GM21390 (cell line): ENCODE measurements at regions not wholly inside any gene's neighbourhood (a gene's known extent, or its start where the extent isn't known, plus 50 kb on each side); places are given as distances from the start of the nearest gene placed in this dataset.
A peak's percentile ranks its signal among the peaks of the same experiment; 100 is the strongest.
"Not testable (repeated sequence)": the region's sequence is repeated elsewhere in the genome, so short reads cannot be mapped to it uniquely, and the experiment has no call there.

Experiments
- ATAC-seq: cut with Tn5 transposase; IDR thresholded peaks from one replicate; pipeline ENCODE4 v1.9.1; 2021; ENCODE audit not compliant: unreplicated experiment

- ATAC-seq = no peak
Measured at GRCh38 chr1:229710746-229711145, 84.7 kb downstream of the URB2 start.

GRCh38 chr1:229714306-229714705 is 88.3 kb downstream of the URB2 start:
- ATAC-seq = no peak

GRCh38 chr1:229714964-229715603 is 89.0 kb downstream of the URB2 start:
- ATAC-seq = peak; percentile 69

GRCh38 chr1:229716069-229716468 is 90.0 kb downstream of the URB2 start:
- no peak for ATAC-seq

- no peak for ATAC-seq
Measured at GRCh38 chr1:229716704-229717103, 90.7 kb downstream of the URB2 start.

- no peak for ATAC-seq
Measured at GRCh38 chr1:229717786-229718576, 91.9 kb downstream of the URB2 start.

- no peak for ATAC-seq
Measured at GRCh38 chr1:229726061-229726460, 100.0 kb downstream of the URB2 start.

GRCh38 chr1:229729916-229730315 is 103.9 kb downstream of the URB2 start:
- no peak for ATAC-seq

GRCh38 chr1:229730573-229730972 is 104.5 kb downstream of the URB2 start:
- no peak for ATAC-seq

- ATAC-seq = no peak
Measured at GRCh38 chr1:229732061-229732460, 106.0 kb downstream of the URB2 start.

GRCh38 chr1:229736376-229736775 is 110.3 kb downstream of the URB2 start:
- no peak for ATAC-seq

- not testable (repeated sequence) for ATAC-seq
Measured at GRCh38 chr1:229742614-229743013, 116.6 kb downstream of the URB2 start.

- no peak for ATAC-seq
Measured at GRCh38 chr1:229749992-229750391, 123.9 kb downstream of the URB2 start.

GRCh38 chr1:229751610-229752009 is 125.6 kb downstream of the URB2 start:
- ATAC-seq = no peak

GRCh38 chr1:229752679-229753078 is 126.6 kb downstream of the URB2 start:
- no peak for ATAC-seq

GRCh38 chr1:229753764-229754551 is 127.9 kb downstream of the URB2 start:
- no peak for ATAC-seq

GRCh38 chr1:229756666-229757065 is 130.6 kb downstream of the URB2 start:
- no peak for ATAC-seq

GRCh38 chr1:229757226-229757625 is 131.2 kb downstream of the URB2 start:
- no peak for ATAC-seq

GRCh38 chr1:229758101-229759036 is 132.3 kb downstream of the URB2 start:
- ATAC-seq = no peak

GRCh38 chr1:229759037-229759435 is 133.0 kb downstream of the URB2 start:
- no peak for ATAC-seq

- no peak for ATAC-seq
Measured at GRCh38 chr1:229759586-229759985, 133.5 kb downstream of the URB2 start.
